ENCODE measurements at regions not wholly inside any gene's neighbourhood (a gene's known extent, or its start where the extent isn't known, plus 50 kb on each side); places are given as distances from the start of the nearest gene placed in this dataset.

DNA sequence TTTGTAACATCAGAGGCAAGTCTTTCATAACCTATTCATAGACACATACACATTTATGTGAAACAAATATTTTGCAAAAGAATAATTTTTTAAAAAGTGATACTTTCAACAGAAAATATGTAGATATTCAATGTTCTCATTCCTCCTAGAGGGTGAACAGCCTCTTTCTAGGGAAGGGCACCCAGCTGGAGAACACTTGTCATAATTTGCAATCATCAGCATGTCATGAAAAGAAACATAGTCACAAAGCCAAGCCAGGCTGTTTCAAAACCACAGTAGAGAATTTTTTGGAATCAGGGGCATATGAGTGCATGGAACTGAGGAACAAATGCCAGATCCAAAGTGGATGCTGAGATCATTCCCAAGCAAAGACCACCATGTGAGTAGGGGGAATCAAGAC is 406.9 kb upstream of the ADAMTS9 start:
- no peak for ATAC-seq

DNA sequence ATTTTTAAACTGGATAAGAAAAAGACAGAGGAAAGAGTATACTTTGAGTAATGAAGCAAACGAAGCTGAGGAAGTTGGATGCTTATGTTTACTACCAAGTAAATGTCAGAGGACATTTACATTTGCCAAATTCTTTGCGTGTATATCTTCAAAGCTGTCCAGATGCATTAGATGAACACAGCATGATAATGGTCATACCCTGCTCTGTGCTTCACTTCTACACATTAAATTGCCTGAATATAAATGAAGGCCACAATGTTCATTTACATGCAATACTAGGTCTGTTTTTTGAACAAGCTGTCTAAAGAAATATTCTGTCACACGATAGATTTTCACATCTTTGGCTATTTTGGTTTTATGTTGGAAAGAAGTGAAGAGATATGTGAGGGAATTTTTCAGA is 405.8 kb upstream of the ADAMTS9 start:
- Mint-ChIP-seq H3K36me3 (peaks cover 4% of the 10 kb centered on the region; the same call in 1 of the 2 replicates), H3K27me3 (ENCODE audit: low read depth) (peaks cover 4% of the 10 kb centered on the region; the same call in 1 of the 2 replicates), H3K4me1 (peaks cover 27% of the 10 kb centered on the region), H3K27ac (no peak overlapping the region), H3K9me3 (peaks cover 13% of the 10 kb centered on the region), H3K4me3 (no peak overlapping the region)
- ChIA-PET POLR2A (no interaction called here), CTCF (no interaction called here)
- no peak for TF ChIP-seq MAX (CRISPR knock-in tag; IDR thresholded peaks at IDR 0.05)
- TF ChIP-seq MYBL2 (CRISPR knock-in tag; IDR thresholded peaks at IDR 0.05), result no peak
- TF ChIP-seq ZNF425 (CRISPR knock-in tag; conservative IDR thresholded peaks at IDR 0.05), result no peak
- no peak for TF ChIP-seq FOXP4 (CRISPR knock-in tag; IDR thresholded peaks at IDR 0.05)
- TF ChIP-seq, protein P1, sequence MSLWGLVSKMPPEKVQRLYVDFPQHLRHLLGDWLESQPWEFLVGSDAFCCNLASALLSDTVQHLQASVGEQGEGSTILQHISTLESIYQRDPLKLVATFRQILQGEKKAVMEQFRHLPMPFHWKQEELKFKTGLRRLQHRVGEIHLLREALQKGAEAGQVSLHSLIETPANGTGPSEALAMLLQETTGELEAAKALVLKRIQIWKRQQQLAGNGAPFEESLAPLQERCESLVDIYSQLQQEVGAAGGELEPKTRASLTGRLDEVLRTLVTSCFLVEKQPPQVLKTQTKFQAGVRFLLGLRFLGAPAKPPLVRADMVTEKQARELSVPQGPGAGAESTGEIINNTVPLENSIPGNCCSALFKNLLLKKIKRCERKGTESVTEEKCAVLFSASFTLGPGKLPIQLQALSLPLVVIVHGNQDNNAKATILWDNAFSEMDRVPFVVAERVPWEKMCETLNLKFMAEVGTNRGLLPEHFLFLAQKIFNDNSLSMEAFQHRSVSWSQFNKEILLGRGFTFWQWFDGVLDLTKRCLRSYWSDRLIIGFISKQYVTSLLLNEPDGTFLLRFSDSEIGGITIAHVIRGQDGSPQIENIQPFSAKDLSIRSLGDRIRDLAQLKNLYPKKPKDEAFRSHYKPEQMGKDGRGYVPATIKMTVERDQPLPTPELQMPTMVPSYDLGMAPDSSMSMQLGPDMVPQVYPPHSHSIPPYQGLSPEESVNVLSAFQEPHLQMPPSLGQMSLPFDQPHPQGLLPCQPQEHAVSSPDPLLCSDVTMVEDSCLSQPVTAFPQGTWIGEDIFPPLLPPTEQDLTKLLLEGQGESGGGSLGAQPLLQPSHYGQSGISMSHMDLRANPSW (CRISPR knock-in tag; conservative IDR thresholded peaks at IDR 0.05; ENCODE audit: low read depth), result no peak
- no peak for TF ChIP-seq ATF1 (CRISPR knock-in tag; IDR thresholded peaks at IDR 0.05)
- TF ChIP-seq, protein P2, sequence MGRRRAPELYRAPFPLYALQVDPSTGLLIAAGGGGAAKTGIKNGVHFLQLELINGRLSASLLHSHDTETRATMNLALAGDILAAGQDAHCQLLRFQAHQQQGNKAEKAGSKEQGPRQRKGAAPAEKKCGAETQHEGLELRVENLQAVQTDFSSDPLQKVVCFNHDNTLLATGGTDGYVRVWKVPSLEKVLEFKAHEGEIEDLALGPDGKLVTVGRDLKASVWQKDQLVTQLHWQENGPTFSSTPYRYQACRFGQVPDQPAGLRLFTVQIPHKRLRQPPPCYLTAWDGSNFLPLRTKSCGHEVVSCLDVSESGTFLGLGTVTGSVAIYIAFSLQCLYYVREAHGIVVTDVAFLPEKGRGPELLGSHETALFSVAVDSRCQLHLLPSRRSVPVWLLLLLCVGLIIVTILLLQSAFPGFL (CRISPR knock-in tag; IDR thresholded peaks at IDR 0.05; ENCODE audit: borderline replicate concordance), result no peak
- TF ChIP-seq MXD4 (CRISPR knock-in tag; IDR thresholded peaks at IDR 0.05; ENCODE audit: borderline replicate concordance), result no peak
- no peak for TF ChIP-seq NR1H2 (CRISPR knock-in tag; IDR thresholded peaks at IDR 0.05)
- no peak for TF ChIP-seq FOXP1 (CRISPR knock-in tag; IDR thresholded peaks at IDR 0.05; ENCODE audit: borderline replicate concordance)
- TF ChIP-seq SMAD4 (CRISPR knock-in tag; IDR thresholded peaks at IDR 0.05), result no peak
- no peak for DNase-seq (ENCODE audit: low spot score)
- no peak for ATAC-seq

More for the DNA sequence above, 406.9 kb upstream of the ADAMTS9 start:
- CTCF ChIA-PET, result no interaction called here
- peaks cover 4% of the 10 kb centered on the region; the same call in 1 of the 2 replicates for H3K27me3 Mint-ChIP-seq (ENCODE audit: low read depth)
- peaks cover 13% of the 10 kb centered on the region for H3K9me3 Mint-ChIP-seq
- H3K36me3 Mint-ChIP-seq, result peaks cover 4% of the 10 kb centered on the region; the same call in 1 of the 2 replicates
- no peak overlapping the region for H3K4me3 Mint-ChIP-seq
- peaks cover 31% of the 10 kb centered on the region for H3K4me1 Mint-ChIP-seq
- no peak overlapping the region for H3K27ac Mint-ChIP-seq
- no peak for TF ChIP-seq RELA (CRISPR knock-in tag; IDR thresholded peaks at IDR 0.05; ENCODE audit: borderline replicate concordance)
- TF ChIP-seq ATF3 (CRISPR knock-in tag; conservative IDR thresholded peaks at IDR 0.05), result no peak
- TF ChIP-seq NR2C2 (CRISPR knock-in tag; IDR thresholded peaks at IDR 0.05), result no peak
- TF ChIP-seq OVOL2 (CRISPR knock-in tag; IDR thresholded peaks at IDR 0.05; ENCODE audit: borderline replicate concordance), result no peak
- TF ChIP-seq ZNF232 (CRISPR knock-in tag; IDR thresholded peaks at IDR 0.05), result no peak
- no peak for TF ChIP-seq KAT7 (CRISPR knock-in tag; IDR thresholded peaks at IDR 0.05; ENCODE audit: borderline replicate concordance)
- TF ChIP-seq, protein P3, sequence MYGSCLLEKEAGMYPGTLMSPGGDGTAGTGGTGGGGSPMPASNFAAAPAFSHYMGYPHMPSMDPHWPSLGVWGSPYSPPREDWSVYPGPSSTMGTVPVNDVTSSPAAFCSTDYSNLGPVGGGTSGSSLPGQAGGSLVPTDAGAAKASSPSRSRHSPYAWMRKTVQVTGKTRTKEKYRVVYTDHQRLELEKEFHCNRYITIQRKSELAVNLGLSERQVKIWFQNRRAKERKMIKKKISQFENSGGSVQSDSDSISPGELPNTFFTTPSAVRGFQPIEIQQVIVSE (CRISPR knock-in tag; IDR thresholded peaks at IDR 0.05; ENCODE audit: borderline replicate concordance), result no peak
- no peak for TF ChIP-seq SMAD3 (CRISPR knock-in tag; IDR thresholded peaks at IDR 0.05; ENCODE audit: borderline replicate concordance)
- TF ChIP-seq ZNF317 (CRISPR knock-in tag; IDR thresholded peaks at IDR 0.05; ENCODE audit: borderline replicate concordance, low read depth), result no peak
- no peak for TF ChIP-seq JUN (CRISPR knock-in tag; IDR thresholded peaks at IDR 0.05)
- TF ChIP-seq CBFB (CRISPR knock-in tag; IDR thresholded peaks at IDR 0.05; ENCODE audit: low read depth), result no peak
- POLR2A ChIA-PET, result no interaction called here
- DNase-seq (ENCODE audit: low spot score), result no peak

All from WTC11 (cell line).